22Rv1 (cell line): ENCODE measurements at regions not wholly inside any gene's neighbourhood (a gene's known extent, or its start where the extent isn't known, plus 50 kb on each side); places are given as distances from the start of the nearest gene placed in this dataset.
"Not testable (repeated sequence)": the region's sequence is repeated elsewhere in the genome, so short reads cannot be mapped to it uniquely, and the experiment has no call there.

Source experiments
- H3K27ac ChIP-seq: fragments of 450-650 bp; 2 replicates; pipeline ENCODE4 v1.5.1; 2017
- ZFX ChIP-seq: fragments of 450-650 bp; IDR thresholded peaks from 2 replicates; pipeline ENCODE4 v1.6.1; 2017; ENCODE audit warnings: antibody characterized with exemption, borderline replicate concordance
- TF ChIP-seq, protein P1 (sequence below): fragments of 450-650 bp; IDR thresholded peaks from 2 replicates; pipeline ENCODE4 v1.5.1; 2017; ENCODE audit warnings: mild to moderate bottlenecking

DNA sequence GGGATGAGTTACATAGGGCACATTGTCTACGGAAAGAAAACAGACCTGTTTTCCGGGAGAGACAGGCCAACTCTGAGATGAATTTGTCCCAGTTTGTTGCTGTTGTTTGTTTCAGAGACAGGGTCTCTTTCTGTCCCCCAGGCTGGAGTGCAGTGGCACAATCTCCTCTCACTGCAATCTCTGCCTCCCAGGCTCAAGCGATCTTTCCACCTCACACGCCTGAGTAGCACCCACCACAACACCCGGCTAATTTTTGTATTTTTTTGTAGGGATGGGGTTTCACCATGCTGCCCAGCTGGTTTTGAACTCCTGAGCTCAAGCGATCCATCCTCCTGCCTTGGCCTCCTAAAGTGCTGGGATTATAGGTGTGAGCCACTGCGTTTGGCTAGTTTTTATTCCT, 125.5 kb upstream of the ERRFI1 start:
- TF ChIP-seq ZFX: no peak
- TF ChIP-seq, protein P1, sequence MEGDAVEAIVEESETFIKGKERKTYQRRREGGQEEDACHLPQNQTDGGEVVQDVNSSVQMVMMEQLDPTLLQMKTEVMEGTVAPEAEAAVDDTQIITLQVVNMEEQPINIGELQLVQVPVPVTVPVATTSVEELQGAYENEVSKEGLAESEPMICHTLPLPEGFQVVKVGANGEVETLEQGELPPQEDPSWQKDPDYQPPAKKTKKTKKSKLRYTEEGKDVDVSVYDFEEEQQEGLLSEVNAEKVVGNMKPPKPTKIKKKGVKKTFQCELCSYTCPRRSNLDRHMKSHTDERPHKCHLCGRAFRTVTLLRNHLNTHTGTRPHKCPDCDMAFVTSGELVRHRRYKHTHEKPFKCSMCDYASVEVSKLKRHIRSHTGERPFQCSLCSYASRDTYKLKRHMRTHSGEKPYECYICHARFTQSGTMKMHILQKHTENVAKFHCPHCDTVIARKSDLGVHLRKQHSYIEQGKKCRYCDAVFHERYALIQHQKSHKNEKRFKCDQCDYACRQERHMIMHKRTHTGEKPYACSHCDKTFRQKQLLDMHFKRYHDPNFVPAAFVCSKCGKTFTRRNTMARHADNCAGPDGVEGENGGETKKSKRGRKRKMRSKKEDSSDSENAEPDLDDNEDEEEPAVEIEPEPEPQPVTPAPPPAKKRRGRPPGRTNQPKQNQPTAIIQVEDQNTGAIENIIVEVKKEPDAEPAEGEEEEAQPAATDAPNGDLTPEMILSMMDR: no peak
- H3K27ac ChIP-seq: no peak overlapping the region

DNA sequence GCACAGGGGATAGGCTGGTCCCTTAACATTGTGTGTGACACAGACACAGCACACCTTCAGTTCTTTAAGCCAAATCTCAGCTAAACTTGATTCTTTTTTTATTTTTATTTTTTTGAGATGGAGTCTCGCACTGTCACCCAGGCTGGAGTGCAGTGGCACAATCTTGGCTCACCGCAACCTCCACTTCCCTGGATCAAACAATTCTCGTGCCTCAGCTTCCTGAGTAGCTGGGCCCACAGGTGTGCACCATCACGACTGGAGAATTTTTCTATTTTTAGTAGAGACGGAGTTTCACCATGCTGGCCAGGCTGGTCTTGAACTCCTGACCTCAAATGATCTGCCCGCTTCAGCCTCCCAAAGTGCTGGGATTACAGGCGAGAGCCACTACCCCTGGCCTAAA, 123.6 kb upstream of the ERRFI1 start:
- not testable (repeated sequence) for H3K27ac ChIP-seq

DNA sequence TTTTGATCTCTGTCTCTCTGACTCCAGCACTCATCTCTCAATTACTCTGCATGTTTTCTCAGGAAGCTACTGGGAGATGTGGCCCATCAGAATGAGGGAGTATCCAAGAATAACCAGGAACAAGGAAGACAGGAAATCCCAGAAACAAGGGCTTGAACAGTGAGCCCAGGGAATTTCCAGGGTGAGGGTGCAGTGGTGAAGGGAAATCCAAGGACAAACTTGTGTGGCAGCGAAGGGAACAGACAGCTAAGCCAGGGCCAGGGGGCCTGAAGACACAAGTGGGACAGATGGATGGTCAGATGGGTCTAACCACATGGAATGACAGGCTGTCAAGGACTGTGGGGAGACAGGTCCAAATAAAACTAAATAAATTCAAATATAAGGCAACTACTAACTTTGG, 121.8 kb upstream of the ERRFI1 start:
- H3K27ac ChIP-seq: no peak overlapping the region
- no peak for TF ChIP-seq ZFX
- TF ChIP-seq, protein P1: no peak

DNA sequence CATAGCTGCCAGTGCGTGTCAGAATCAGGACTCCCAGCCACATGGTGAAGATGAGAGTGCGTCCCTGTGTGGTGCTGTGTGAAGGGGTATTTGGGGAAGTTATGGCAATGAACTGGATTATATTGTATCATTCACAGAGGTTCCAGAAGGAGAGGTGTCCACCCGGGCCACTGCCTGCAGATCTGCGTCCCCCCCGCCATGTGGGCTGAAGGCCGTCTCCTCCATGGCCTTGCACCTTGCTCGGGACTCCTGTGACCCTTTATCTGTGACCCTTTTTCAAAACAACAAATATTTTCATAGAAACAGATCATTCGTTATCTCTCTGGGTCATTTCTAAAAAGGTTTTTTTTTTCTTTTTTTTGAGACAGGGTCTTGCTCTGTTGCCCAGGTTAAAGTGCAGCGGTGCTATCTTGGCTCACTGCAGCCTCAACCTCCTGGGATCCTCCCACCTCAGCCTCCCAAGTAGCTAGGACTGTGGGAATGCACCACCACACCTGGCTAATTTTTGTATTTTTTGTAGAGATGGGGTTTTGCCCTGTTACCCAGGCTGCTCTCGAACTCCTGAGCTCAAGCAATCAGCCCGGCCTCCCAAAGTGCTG, 120.2 kb upstream of the ERRFI1 start:
- no peak for TF ChIP-seq ZFX
- TF ChIP-seq, protein P1: no peak
- H3K27ac ChIP-seq: no peak overlapping the region

DNA sequence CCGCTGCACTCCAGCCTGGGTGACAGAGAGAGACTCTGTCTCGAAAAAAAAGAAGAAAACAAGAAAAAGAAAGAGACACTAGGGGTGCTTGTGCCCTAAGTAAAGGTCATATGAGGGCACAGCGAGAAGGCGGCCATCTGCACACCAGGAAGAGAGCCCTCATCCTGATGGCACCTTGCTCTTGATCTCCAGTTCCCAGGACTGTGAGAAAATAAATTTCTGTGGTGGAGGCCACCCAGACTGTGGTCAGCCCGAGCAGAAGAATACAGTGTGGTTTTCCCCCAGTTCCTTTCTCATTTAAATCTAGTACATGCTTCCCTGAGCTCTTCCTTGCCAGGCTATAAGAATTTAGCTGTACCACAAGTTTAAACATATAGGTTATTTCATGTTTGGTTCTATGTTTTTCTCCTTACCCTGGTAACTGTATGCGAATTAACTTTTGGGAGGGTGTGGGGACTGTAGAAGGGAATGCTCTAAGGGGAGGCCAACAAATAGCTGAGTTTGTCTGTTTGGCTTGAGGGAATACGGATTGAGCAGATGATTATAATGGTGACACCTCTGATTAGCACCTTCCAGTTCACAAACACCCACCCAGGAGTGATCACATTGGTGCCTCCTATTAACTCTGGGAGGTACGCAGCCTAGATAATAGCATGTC, 119.6 kb upstream of the ERRFI1 start:
- H3K27ac ChIP-seq: no peak overlapping the region
- no peak for TF ChIP-seq ZFX
- TF ChIP-seq, protein P1: no peak

DNA sequence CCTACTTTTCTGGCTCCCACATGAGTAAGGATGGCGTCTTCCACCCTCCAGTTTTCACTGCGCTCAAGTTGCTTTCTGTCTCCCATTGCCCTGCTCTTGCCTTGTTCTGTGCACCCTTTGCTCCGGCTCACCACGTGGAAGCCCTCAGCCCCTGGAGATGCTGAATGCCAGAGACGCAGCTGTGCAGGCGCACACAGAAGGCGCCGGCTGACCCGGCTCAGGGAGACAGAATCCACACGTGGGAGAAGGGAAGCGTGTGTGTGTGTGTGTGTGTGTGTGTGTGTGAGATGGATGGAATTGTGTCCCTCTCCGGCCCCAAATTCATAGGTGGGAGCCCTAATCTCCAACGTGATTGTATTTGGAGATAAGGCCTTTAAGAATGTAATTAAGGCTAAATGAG, 118.2 kb upstream of the ERRFI1 start:
- H3K27ac ChIP-seq: no peak overlapping the region
- TF ChIP-seq ZFX: no peak
- TF ChIP-seq, protein P1: no peak

DNA sequence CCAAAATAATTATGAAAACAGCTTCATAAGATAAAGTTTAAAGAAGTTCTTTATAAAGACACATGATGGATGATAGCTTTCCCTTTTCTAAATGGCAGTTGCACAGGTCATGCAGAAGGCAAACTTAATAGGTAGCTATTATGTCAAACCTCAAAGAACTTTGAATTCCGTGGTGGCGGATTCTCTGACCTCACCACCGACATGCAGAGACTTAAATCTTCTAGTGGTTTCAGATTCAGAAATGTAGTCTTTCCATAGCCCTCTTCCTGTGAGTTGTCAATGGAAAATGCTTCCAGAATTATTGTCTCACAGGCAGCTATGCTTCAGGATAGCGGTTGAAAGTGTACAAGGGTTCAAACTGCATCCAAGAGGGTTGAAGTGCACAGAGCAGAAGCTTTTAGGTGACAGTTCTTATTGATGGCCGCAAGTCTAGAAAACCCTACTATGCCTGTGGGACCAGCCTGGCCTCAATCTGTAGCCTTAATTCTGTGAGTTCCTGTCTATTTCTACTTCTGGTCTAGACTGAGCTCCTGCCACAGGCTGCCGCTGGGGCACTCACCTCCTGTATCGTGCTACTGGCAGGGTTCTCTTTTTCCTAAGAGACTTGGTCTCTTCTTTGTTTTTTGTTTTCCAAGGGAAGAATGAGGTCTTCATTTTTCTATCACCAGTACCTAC, 117.0 kb upstream of the ERRFI1 start:
- TF ChIP-seq, protein P1: no peak

More for the DNA sequence above, 117.0 kb upstream of the ERRFI1 start:
- no peak overlapping the region for H3K27ac ChIP-seq
